MM.1S (cell line): ENCODE measurements at regions not wholly inside any gene's neighbourhood (a gene's known extent, or its start where the extent isn't known, plus 50 kb on each side); places are given as distances from the start of the nearest gene placed in this dataset.

ENCODE experiments used
- CTCF ChIP-seq: fragments of 300-600 bp; sonication (generic); IDR thresholded peaks from 2 replicates; pipeline ENCODE4 v1.5.1; 2016; ENCODE audit warnings: antibody characterized with exemption, low read length, mixed read lengths
- EZH2 ChIP-seq: fragments of 300-600 bp; sonication (generic); optimal IDR thresholded peaks from 2 replicates; pipeline ENCODE3; 2017; ENCODE audit warnings: low read depth, mild to moderate bottlenecking, antibody characterized with exemption, low read length, mixed read lengths

GRCh38 chr10:130661419-130661818 is 525.2 kb downstream of the GLRX3 start:
- TF ChIP-seq EZH2 (no peak), CTCF (no peak)
